H9 (cell line): ENCODE measurements at regions not wholly inside any gene's neighbourhood (a gene's known extent, or its start where the extent isn't known, plus 50 kb on each side); places are given as distances from the start of the nearest gene placed in this dataset.

Experiments
- DNase-seq: peaks from one replicate; pipeline ENCODE4 v3.0.0-alpha.2; 2017
- H2AFZ ChIP-seq: one replicate; pipeline ENCODE4 v1.6.1; 2013; ENCODE audit warnings: mild to moderate bottlenecking, low read length, control low read depth, moderate library complexity
- H2AK5ac ChIP-seq: 2 replicates; pipeline ENCODE4 v1.6.1; 2013; ENCODE audit warnings: low read length, control low read depth, mixed read lengths; ENCODE audit not compliant: insufficient read length
- H2BK120ac ChIP-seq: one replicate; pipeline ENCODE4 v1.6.1; 2013; ENCODE audit warnings: low read depth, mild to moderate bottlenecking, low read length, control low read depth, inconsistent platforms; ENCODE audit not compliant: poor library complexity, severe bottlenecking
- H2BK12ac ChIP-seq: 2 replicates; pipeline ENCODE4 v1.6.1; 2013; ENCODE audit warnings: low read length, control low read depth, mixed read lengths, low read depth; ENCODE audit not compliant: insufficient read length
- H2BK15ac ChIP-seq: 2 replicates; pipeline ENCODE4 v1.6.1; 2013; ENCODE audit warnings: low read depth, low read length, control low read depth
- H2BK20ac ChIP-seq: one replicate; pipeline ENCODE4 v1.6.1; 2013; ENCODE audit warnings: low read depth, mild to moderate bottlenecking, low read length, control low read depth, inconsistent platforms; ENCODE audit not compliant: poor library complexity, severe bottlenecking
- H2BK5ac ChIP-seq: 2 replicates; pipeline ENCODE4 v1.6.1; 2013; ENCODE audit warnings: low read length, control low read depth, mixed read lengths; ENCODE audit not compliant: insufficient read length
- H3K14ac ChIP-seq: 2 replicates; pipeline ENCODE4 v1.6.1; 2013; ENCODE audit warnings: low read length, control low read depth; ENCODE audit not compliant: insufficient read depth
- H3K18ac ChIP-seq: 2 replicates; pipeline ENCODE4 v1.6.1; 2013; ENCODE audit warnings: low read depth, mild to moderate bottlenecking, mixed read lengths, low read length, control low read depth; ENCODE audit not compliant: insufficient read length
- H3K23ac ChIP-seq: 2 replicates; pipeline ENCODE4 v1.6.1; 2013; ENCODE audit warnings: low read length, control low read depth, mixed read lengths, low read depth; ENCODE audit not compliant: insufficient read length
- H3K23me2 ChIP-seq: 2 replicates; pipeline ENCODE4 v1.6.1; 2013; ENCODE audit warnings: low read depth, mild to moderate bottlenecking, mixed read lengths, low read length, control low read depth; ENCODE audit not compliant: insufficient read length, poor library complexity, severe bottlenecking
- H3K27ac ChIP-seq: 2 replicates; pipeline ENCODE4 v1.5.1; 2013; ENCODE audit warnings: low read length, control low read depth, mixed read lengths, low read depth; ENCODE audit not compliant: insufficient read length
- H3K27me3 ChIP-seq: 2 replicates; pipeline ENCODE4 v1.6.1; 2013; ENCODE audit warnings: low read length, control low read depth, inconsistent platforms; ENCODE audit not compliant: insufficient read depth
- H3K4ac ChIP-seq: 2 replicates; pipeline ENCODE4 v1.6.1; 2013; ENCODE audit warnings: low read depth, mild to moderate bottlenecking, control low read depth, inconsistent platforms, low read length, moderate library complexity
- H3K4me1 ChIP-seq: 2 replicates; pipeline ENCODE4 v1.6.1; 2013; ENCODE audit warnings: low read length, control low read depth, inconsistent platforms; ENCODE audit not compliant: insufficient read depth
- H3K4me2 ChIP-seq: 2 replicates; pipeline ENCODE4 v1.6.1; 2013; ENCODE audit warnings: low read length, control low read depth, mixed read lengths; ENCODE audit not compliant: insufficient read length, insufficient read depth
- H3K56ac ChIP-seq: 2 replicates; pipeline ENCODE4 v1.6.1; 2013; ENCODE audit warnings: low read depth, mild to moderate bottlenecking, mixed read lengths, low read length, control low read depth; ENCODE audit not compliant: insufficient read length
- H3K79me1 ChIP-seq: 2 replicates; pipeline ENCODE4 v1.6.1; 2013; ENCODE audit warnings: low read depth, mild to moderate bottlenecking, moderate library complexity, low read length, control low read depth, inconsistent platforms; ENCODE audit not compliant: insufficient read depth, poor library complexity, severe bottlenecking
- H3K79me2 ChIP-seq: 2 replicates; pipeline ENCODE4 v1.6.1; 2013; ENCODE audit warnings: low read length, control low read depth, inconsistent platforms; ENCODE audit not compliant: insufficient read depth
- H3K9ac ChIP-seq: 2 replicates; pipeline ENCODE4 v1.6.1; 2013; ENCODE audit warnings: low read length, control low read depth, mixed read lengths; ENCODE audit not compliant: insufficient read length; ENCODE audit errors: extremely low read depth
- H3K9me3 ChIP-seq: one replicate; pipeline ENCODE4 v1.6.1; 2013; ENCODE audit warnings: low read depth, low read length, inconsistent platforms; ENCODE audit not compliant: control insufficient read depth
- H3T11ph ChIP-seq: one replicate; pipeline ENCODE4 v1.6.1; 2013; ENCODE audit warnings: mild to moderate bottlenecking, low read length, control low read depth, inconsistent platforms
- H4K20me1 ChIP-seq: one replicate; pipeline ENCODE4 v1.6.1; 2013; ENCODE audit not compliant: control insufficient read depth, insufficient read length, insufficient read depth
- H4K5ac ChIP-seq: 2 replicates; pipeline ENCODE4 v1.6.1; 2013; ENCODE audit warnings: low read depth, mild to moderate bottlenecking, mixed read lengths, low read length, control low read depth; ENCODE audit not compliant: insufficient read length
- H4K8ac ChIP-seq: replicated peaks from 2 replicates; pipeline ENCODE4 v1.6.1; 2013; ENCODE audit warnings: low read length, control low read depth, mixed read lengths, low read depth; ENCODE audit not compliant: insufficient read length
- H4K91ac ChIP-seq: 2 replicates; pipeline ENCODE4 v1.6.1; 2013; ENCODE audit warnings: low read depth, mild to moderate bottlenecking, moderate library complexity, mixed read lengths, low read length, control low read depth; ENCODE audit not compliant: insufficient read length
- H3K27ac Mint-ChIP-seq, 3 experiments: 2 replicates in 2 of 3; 3 replicates in 1 of 3; pipeline ENCODE4 v1.8.0; 2020 to 2021; ENCODE audit warnings: mixed read lengths in 3 of 3, mild to moderate bottlenecking in 1 of 3, moderate library complexity in 1 of 3
- H3K27me3 Mint-ChIP-seq: 2 replicates; pipeline ENCODE4 v1.8.0; 2021; ENCODE audit warnings: low read depth, mild to moderate bottlenecking, moderate library complexity, mixed read lengths
- H3K36me3 Mint-ChIP-seq, 3 experiments: 2 replicates in 2 of 3; 3 replicates in 1 of 3; pipeline ENCODE4 v1.8.0; 2020 to 2021; ENCODE audit warnings: low read depth in 3 of 3, mixed read lengths in 3 of 3; ENCODE audit not compliant: insufficient read depth in 1 of 3
- H3K4me1 Mint-ChIP-seq, 2 experiments: 2 replicates each; pipeline ENCODE4 v1.8.0; 2020; ENCODE audit warnings: mixed read lengths in 2 of 2
- H3K4me3 Mint-ChIP-seq, 2 experiments: 2 replicates in 1 of 2; 3 replicates in 1 of 2; pipeline ENCODE4 v1.8.0; 2020 to 2021; ENCODE audit warnings: mild to moderate bottlenecking in 2 of 2, mixed read lengths in 2 of 2, moderate library complexity in 1 of 2
- H3K9me3 Mint-ChIP-seq, 2 experiments: 2 replicates in 1 of 2; 3 replicates in 1 of 2; pipeline ENCODE4 v1.8.0; 2020; ENCODE audit warnings: mild to moderate bottlenecking in 2 of 2, mixed read lengths in 2 of 2, moderate library complexity in 1 of 2
- CTCF ChIP-seq: fragments of 200-600 bp; sonication (generic); conservative IDR thresholded peaks from 3 replicates; pipeline ENCODE4 v1.8.0; 2021; ENCODE audit warnings: antibody characterized with exemption, mild to moderate bottlenecking
- WGBS: extraction: QIAGEN DNeasy Blood & Tissue Kit; methylation state at CpG from one replicate; pipeline ENCODE4 v1.1.7; 2013; ENCODE audit warnings: missing lambda C conversion rate, low lambda C conversion rate, mixed read lengths; ENCODE audit not compliant: insufficient read length; ENCODE audit errors: extremely low coverage; 5-methylcytosine and 5-hydroxymethylcytosine counted together

DNA sequence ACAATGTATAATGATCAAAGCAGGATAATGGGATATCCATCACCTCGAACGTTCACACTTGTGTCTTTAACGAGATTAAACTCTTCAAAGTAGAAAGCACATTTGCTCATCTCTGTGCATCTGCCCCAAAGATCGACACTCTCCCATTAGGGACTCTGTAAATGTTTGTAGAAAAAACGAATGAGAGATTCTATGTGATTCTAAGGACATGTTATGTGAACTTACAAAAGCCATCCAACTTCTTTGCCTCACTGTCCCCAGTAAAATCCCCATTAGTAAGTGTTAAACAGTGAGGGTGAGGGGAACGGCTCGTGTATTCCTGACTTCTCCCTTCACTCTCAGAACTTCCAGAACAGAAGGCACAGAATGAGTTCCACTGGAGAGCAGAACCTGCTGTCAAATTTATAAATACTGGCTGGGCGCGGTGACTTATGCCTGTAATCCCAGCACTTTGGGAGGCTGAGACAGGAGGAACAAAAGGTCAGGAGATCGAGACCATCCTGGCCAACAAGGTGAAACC is 134.1 kb downstream of the WSCD1 start:
- Histone ChIP-seq H2BK20ac (no peak overlapping the region), H3K79me2 (no peaks in the 10 kb centered on the region), H2AK5ac (no peak overlapping the region), H3K4me1 (no peaks in the 10 kb centered on the region; the same call in 1 of the 2 replicates), H2BK5ac (no peak overlapping the region), H3K14ac (no peak overlapping the region), H4K5ac (no peak overlapping the region), H4K8ac (no peak overlapping the region), H3K56ac (no peak overlapping the region), H3K27ac (no peak overlapping the region), H3K9me3 (no peaks in the 10 kb centered on the region), H2AFZ (no peak overlapping the region), H3K4ac (no peak overlapping the region), H3K9ac (no peak overlapping the region), H3K27me3 (no peaks in the 10 kb centered on the region), H3K18ac (no peak overlapping the region), H4K91ac (no peak overlapping the region), H3T11ph (no peak overlapping the region), H3K79me1 (no peaks in the 10 kb centered on the region), H2BK15ac (no peak overlapping the region), H4K20me1 (no peaks in the 10 kb centered on the region), H2BK12ac (no peak overlapping the region), H2BK120ac (no peak overlapping the region), H3K4me2 (no peak overlapping the region), H3K23ac (no peak overlapping the region), H3K23me2 (no peaks in the 10 kb centered on the region)
- Mint-ChIP-seq H3K4me3 (no peak overlapping the region), H3K27ac (no peak overlapping the region; a peak in 1 of 7 replicates), H3K9me3 (peaks cover 0 to 2% of the 10 kb centered on the region in 2 experiments; a peak in 3 of 5 replicates), H3K27me3 (no peaks in the 10 kb centered on the region; the same call in none of the 2 replicates), H3K36me3 (no peaks in the 10 kb centered on the region; a peak in 1 of 7 replicates), H3K4me1 (peaks cover 4% of the 10 kb centered on the region in 2 experiments; a peak in 3 of 4 replicates)
- TF ChIP-seq CTCF: no peak
- WGBS: no CpG with 5 or more reads among the region's 10 CpGs
- DNase-seq: no peak
